Jurkat, Clone E6-1 (cell line): ENCODE measurements at regions not wholly inside any gene's neighbourhood (a gene's known extent, or its start where the extent isn't known, plus 50 kb on each side); places are given as distances from the start of the nearest gene placed in this dataset.
"Not testable (repeated sequence)": the region's sequence is repeated elsewhere in the genome, so short reads cannot be mapped to it uniquely, and the experiment has no call there.

Source experiments
- DNase-seq: peaks from one replicate; pipeline ENCODE4 v3.0.0-alpha.2; 2011; ENCODE audit warnings: low read depth, low spot score
- H3K4me3 ChIP-seq: 2 replicates; pipeline ENCODE4 v1.5.1; 2011; ENCODE audit warnings: mild to moderate bottlenecking, low read length, control low read depth, moderate library complexity

DNA sequence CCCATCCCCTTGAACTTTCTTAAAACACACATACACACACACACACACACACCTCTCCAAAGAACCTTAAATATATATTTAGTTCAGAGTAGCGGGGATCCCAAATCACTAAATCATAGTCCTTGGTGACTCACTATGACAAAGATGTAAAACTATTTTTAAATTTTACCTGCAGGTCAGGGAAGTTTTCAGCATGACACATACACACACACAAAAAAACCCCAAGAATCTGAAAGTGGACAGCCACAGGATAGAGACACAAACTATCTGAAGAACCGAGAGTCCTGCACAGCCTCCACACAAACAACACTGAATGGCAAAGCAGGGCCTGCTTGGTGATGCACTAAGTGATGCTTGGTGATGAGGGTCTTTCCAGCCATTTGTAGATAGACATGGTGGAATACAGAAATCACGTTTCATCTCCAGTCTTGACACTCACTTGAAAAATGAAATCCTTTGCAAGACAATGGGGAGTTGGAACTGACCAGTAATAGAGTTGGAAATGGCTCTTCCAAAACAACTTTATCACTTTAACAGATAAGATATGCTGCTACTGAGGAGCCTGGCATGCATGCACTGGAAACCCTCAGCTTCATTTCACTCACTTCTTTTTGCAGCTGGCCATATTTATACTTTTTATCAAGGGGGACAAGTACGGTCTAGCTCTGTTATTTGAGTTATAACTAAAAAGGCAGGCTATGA, 307.3 kb downstream of the RAPGEF2 start:
- no peak for DNase-seq
- H3K4me3 ChIP-seq = no peak overlapping the region

DNA sequence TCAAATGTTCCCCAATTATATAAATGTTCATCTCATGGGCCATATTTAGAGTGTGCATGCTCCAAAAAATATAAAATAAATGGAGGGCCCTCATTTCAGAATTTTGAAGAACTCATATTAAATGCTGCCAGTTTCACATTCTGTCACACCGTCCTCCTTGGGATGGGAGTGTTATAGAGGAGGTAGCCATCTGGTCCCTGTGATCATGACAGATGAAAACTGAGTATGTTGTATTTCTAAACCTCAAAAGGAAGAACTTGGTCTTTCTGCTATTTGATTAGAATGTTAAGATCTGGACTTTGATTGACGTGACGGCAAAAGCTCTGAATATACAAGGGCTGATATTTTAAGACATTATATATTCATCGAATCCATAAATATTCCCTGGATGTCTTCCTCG, 308.0 kb downstream of the RAPGEF2 start:
- DNase-seq = no peak
- H3K4me3 ChIP-seq = no peak overlapping the region

GRCh38 chr4:159413306-159413943, 310.5 kb downstream of the RAPGEF2 start:
- DNase-seq = no peak
- H3K4me3 ChIP-seq = no peak overlapping the region

GRCh38 chr4:159414305-159414704, 311.4 kb downstream of the RAPGEF2 start:
- H3K4me3 ChIP-seq = no peak overlapping the region
- DNase-seq = no peak

DNA sequence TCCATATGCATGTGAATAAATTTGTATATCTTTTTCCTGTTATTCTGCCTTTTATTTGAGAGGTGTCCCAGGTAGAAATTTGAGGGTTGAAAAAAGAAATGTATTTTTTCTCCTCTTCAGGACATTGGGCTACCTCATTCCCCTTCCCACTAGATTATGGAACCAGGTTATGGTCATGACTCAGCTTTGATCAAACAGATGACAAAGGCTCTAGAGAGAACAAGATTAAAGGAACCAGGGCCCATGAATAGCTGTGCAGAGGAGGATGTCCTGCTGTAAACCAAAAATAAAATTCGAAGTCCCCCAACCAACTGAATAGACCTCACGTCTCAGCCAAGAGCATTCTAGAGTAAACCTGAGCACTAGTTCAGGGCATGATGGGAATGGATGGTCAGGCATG, 313.2 kb downstream of the RAPGEF2 start:
- no peak overlapping the region for H3K4me3 ChIP-seq
- no peak for DNase-seq

- no peak for DNase-seq
- no peak overlapping the region for H3K4me3 ChIP-seq
Observed at GRCh38 chr4:159416996-159417395, 314.1 kb downstream of the RAPGEF2 start.

- no peak for DNase-seq
- H3K4me3 ChIP-seq = no peak overlapping the region
Observed at GRCh38 chr4:159420162-159421057, 317.5 kb downstream of the RAPGEF2 start.

DNA sequence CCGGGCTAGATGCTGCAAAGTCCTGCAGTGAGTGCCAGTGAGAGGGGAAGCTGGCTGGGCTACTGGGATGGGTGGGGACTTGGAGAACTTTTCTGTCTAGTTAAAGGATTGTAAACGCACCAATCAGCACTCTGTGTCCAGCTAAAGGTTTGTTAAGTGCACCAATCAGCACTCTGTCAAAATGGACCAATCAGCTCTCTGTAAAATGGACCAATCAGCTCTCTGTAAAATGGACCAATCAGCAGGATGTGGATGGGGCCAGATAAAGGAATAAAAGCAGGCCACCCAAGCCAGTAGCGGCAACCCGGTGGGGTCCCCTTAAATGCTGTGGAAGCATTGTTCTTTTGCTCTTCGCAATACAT, 318.2 kb downstream of the RAPGEF2 start:
- not testable (repeated sequence) for H3K4me3 ChIP-seq, DNase-seq

DNA sequence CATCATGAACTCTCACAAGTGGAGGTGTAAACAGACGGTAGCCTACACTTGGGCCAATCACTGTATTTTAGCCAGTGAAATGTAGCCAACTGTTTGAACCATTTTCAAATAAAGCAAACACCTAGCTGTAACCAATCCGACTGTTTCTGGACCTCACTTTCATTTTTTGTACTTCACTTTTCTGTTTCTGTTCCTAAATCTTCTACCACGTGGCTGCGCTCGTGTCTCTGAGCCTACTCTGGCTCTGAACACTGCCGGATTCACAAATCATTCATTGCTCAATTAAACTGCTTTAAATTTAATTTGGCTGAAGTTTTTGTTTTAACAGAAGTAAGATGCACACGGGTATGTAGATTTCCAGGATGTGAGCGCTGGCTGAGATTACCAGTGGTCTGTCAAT, 319.1 kb downstream of the RAPGEF2 start:
- no peak for DNase-seq
- H3K4me3 ChIP-seq = no peak overlapping the region

- H3K4me3 ChIP-seq = no peak overlapping the region
- no peak for DNase-seq
Observed at GRCh38 chr4:159422626-159423025, 319.7 kb downstream of the RAPGEF2 start.

- no peak for DNase-seq
- H3K4me3 ChIP-seq = no peak overlapping the region
Observed at GRCh38 chr4:159425737-159426305, 322.9 kb downstream of the RAPGEF2 start.

DNA sequence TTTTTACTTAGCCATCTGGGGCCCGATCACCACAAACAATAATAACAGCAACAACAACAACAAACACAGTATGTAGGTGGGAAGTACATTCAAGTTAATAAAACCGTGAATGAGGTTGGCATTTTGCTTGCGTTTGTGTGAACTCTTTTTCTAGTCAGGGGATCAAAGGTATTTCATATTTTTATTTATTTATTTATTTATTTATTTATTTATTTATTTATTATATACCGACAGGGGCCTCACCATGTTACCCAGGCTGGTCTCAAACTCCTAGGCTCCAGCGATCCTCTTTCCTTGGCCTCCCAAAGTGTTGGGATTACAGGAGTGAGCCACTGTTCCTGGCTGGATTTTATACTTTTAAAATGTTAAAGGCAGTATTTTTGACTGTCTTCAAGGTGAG, 325.4 kb downstream of the RAPGEF2 start:
- DNase-seq = no peak

GRCh38 chr4:159428975-159429692, 326.3 kb downstream of the RAPGEF2 start:
- H3K4me3 ChIP-seq = no peak overlapping the region
- DNase-seq = no peak

More for the DNA sequence above, 325.4 kb downstream of the RAPGEF2 start:
- H3K4me3 ChIP-seq = no peak overlapping the region

- no peak for DNase-seq
- no peak overlapping the region for H3K4me3 ChIP-seq
Observed at GRCh38 chr4:159429693-159430035, 326.8 kb downstream of the RAPGEF2 start.

GRCh38 chr4:159430896-159431295, 328.0 kb downstream of the RAPGEF2 start:
- no peak for DNase-seq
- no peak overlapping the region for H3K4me3 ChIP-seq

GRCh38 chr4:159432436-159432835, 329.6 kb downstream of the RAPGEF2 start:
- no peak for DNase-seq
- H3K4me3 ChIP-seq = no peak overlapping the region

- no peak for DNase-seq
- no peak overlapping the region for H3K4me3 ChIP-seq
Observed at GRCh38 chr4:159433337-159433736, 330.5 kb downstream of the RAPGEF2 start.

GRCh38 chr4:159434114-159434870, 331.4 kb downstream of the RAPGEF2 start:
- no peak for DNase-seq
- no peak overlapping the region for H3K4me3 ChIP-seq

- no peak for DNase-seq
- H3K4me3 ChIP-seq = no peak overlapping the region
Observed at GRCh38 chr4:159434871-159435241, 332.0 kb downstream of the RAPGEF2 start.
